Mesothelial cell of epicardium (in vitro differentiated cells): ENCODE measurements at regions not wholly inside any gene's neighbourhood (a gene's known extent, or its start where the extent isn't known, plus 50 kb on each side); places are given as distances from the start of the nearest gene placed in this dataset.

Source experiments
- DNase-seq, 2 experiments: peaks; one replicate each; pipeline ENCODE4 v3.0.0; 2021; ENCODE audit warnings: low spot score in 2 of 2; ENCODE audit not compliant: unreplicated experiment in 2 of 2
- H3K27ac Mint-ChIP-seq: 2 replicates; pipeline ENCODE4 v1.8.0; 2021; ENCODE audit warnings: mixed read lengths
- H3K27me3 Mint-ChIP-seq: 2 replicates; pipeline ENCODE4 v1.8.0; 2021; ENCODE audit warnings: low read depth, mixed read lengths
- H3K36me3 Mint-ChIP-seq: 2 replicates; pipeline ENCODE4 v1.8.0; 2021; ENCODE audit warnings: mixed read lengths
- H3K4me1 Mint-ChIP-seq: 2 replicates; pipeline ENCODE4 v1.8.0; 2021; ENCODE audit warnings: mixed read lengths
- H3K4me3 Mint-ChIP-seq: 2 replicates; pipeline ENCODE4 v1.8.0; 2021; ENCODE audit warnings: mild to moderate bottlenecking, moderate library complexity, mixed read lengths
- H3K9me3 Mint-ChIP-seq: 2 replicates; pipeline ENCODE4 v1.8.0; 2021; ENCODE audit warnings: mixed read lengths
- TF ChIP-seq, protein P1 (sequence below): fragments of 200-600 bp; sonication (generic); IDR thresholded peaks from one replicate; pipeline ENCODE4 v1.5.0; 2021; ENCODE audit warnings: antibody characterized with exemption; ENCODE audit not compliant: unreplicated experiment

- H3K4me3 Mint-ChIP-seq: no peak overlapping the region
- H3K36me3 Mint-ChIP-seq: no peaks in the 10 kb centered on the region
- no peaks in the 10 kb centered on the region for H3K27me3 Mint-ChIP-seq
- TF ChIP-seq, protein P1, sequence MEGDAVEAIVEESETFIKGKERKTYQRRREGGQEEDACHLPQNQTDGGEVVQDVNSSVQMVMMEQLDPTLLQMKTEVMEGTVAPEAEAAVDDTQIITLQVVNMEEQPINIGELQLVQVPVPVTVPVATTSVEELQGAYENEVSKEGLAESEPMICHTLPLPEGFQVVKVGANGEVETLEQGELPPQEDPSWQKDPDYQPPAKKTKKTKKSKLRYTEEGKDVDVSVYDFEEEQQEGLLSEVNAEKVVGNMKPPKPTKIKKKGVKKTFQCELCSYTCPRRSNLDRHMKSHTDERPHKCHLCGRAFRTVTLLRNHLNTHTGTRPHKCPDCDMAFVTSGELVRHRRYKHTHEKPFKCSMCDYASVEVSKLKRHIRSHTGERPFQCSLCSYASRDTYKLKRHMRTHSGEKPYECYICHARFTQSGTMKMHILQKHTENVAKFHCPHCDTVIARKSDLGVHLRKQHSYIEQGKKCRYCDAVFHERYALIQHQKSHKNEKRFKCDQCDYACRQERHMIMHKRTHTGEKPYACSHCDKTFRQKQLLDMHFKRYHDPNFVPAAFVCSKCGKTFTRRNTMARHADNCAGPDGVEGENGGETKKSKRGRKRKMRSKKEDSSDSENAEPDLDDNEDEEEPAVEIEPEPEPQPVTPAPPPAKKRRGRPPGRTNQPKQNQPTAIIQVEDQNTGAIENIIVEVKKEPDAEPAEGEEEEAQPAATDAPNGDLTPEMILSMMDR: no peak
- H3K27ac Mint-ChIP-seq: no peak overlapping the region
- H3K4me1 Mint-ChIP-seq: no peaks in the 10 kb centered on the region
- DNase-seq: no peak
- H3K9me3 Mint-ChIP-seq: peaks cover 18% of the 10 kb centered on the region
These were observed 394.9 kb upstream of the RGS17 start for GRCh38 chr6:153525998-153526397.

- Mint-ChIP-seq H3K4me3 (no peak overlapping the region), H3K9me3 (peaks cover 30% of the 10 kb centered on the region), H3K4me1 (no peaks in the 10 kb centered on the region), H3K36me3 (peaks cover 2% of the 10 kb centered on the region), H3K27me3 (no peaks in the 10 kb centered on the region), H3K27ac (no peak overlapping the region)
- no peak for DNase-seq
- TF ChIP-seq, protein P1: no peak
These were observed 392.3 kb upstream of the RGS17 start for GRCh38 chr6:153523390-153523789.

- Mint-ChIP-seq H3K4me3 (no peak overlapping the region), H3K4me1 (no peaks in the 10 kb centered on the region), H3K36me3 (no peaks in the 10 kb centered on the region), H3K27me3 (no peaks in the 10 kb centered on the region), H3K9me3 (peaks cover 16% of the 10 kb centered on the region), H3K27ac (no peak overlapping the region)
- TF ChIP-seq, protein P1: peak; percentile 84
- no peak for DNase-seq
These were observed 380.9 kb upstream of the RGS17 start for GRCh38 chr6:153511896-153512496.

GRCh38 chr6:153503810-153504209 lies 372.7 kb upstream of the RGS17 start:
- Mint-ChIP-seq H3K27me3 (no peaks in the 10 kb centered on the region), H3K27ac (no peak overlapping the region), H3K4me3 (no peak overlapping the region), H3K4me1 (no peaks in the 10 kb centered on the region), H3K9me3 (peaks cover 9% of the 10 kb centered on the region), H3K36me3 (no peaks in the 10 kb centered on the region)
- TF ChIP-seq, protein P1: no peak
- DNase-seq: no peak

- peaks cover 11% of the 10 kb centered on the region for H3K36me3 Mint-ChIP-seq
- H3K27ac Mint-ChIP-seq: no peak overlapping the region
- TF ChIP-seq, protein P1: no peak
- H3K4me1 Mint-ChIP-seq: peaks cover 26% of the 10 kb centered on the region
- no peak overlapping the region for H3K4me3 Mint-ChIP-seq
- peaks cover 26% of the 10 kb centered on the region for H3K9me3 Mint-ChIP-seq
- DNase-seq: no peak
- no peaks in the 10 kb centered on the region for H3K27me3 Mint-ChIP-seq
These were observed 362.4 kb upstream of the RGS17 start for GRCh38 chr6:153493501-153493900.

GRCh38 chr6:153489479-153489878 lies 358.4 kb upstream of the RGS17 start:
- Mint-ChIP-seq H3K9me3 (peaks cover 11% of the 10 kb centered on the region), H3K36me3 (peaks cover 11% of the 10 kb centered on the region), H3K4me1 (peaks cover 31% of the 10 kb centered on the region), H3K4me3 (no peak overlapping the region), H3K27ac (no peak overlapping the region), H3K27me3 (no peaks in the 10 kb centered on the region)
- TF ChIP-seq, protein P1: no peak
- no peak for DNase-seq
